DMS53 treated with DMSO at 0.1 percent for 48 hours (cell line): ENCODE measurements at regions not wholly inside any gene's neighbourhood (a gene's known extent, or its start where the extent isn't known, plus 50 kb on each side); places are given as distances from the start of the nearest gene placed in this dataset.
"Not testable (repeated sequence)": the region's sequence is repeated elsewhere in the genome, so short reads cannot be mapped to it uniquely, and the experiment has no call there.

Source experiments
- DNase-seq: peaks from one replicate; lab custom pipeline; 2025; ENCODE audit not compliant: unreplicated experiment; lab: John Stamatoyannopoulos, UW

- DNase-seq, result no peak
Measured at GRCh38 chr6:155807243-155807642, 351.6 kb upstream of the NOX3 start.

GRCh38 chr6:155801046-155801445, 345.4 kb upstream of the NOX3 start:
- DNase-seq, result no peak

- DNase-seq, result not testable (repeated sequence)
Measured at GRCh38 chr6:155798876-155799275, 343.2 kb upstream of the NOX3 start.

GRCh38 chr6:155795173-155795796, 339.6 kb upstream of the NOX3 start:
- DNase-seq, result no peak

GRCh38 chr6:155791891-155792290, 336.3 kb upstream of the NOX3 start:
- no peak for DNase-seq

GRCh38 chr6:155791186-155791585, 335.5 kb upstream of the NOX3 start:
- no peak for DNase-seq

GRCh38 chr6:155787168-155787567, 331.5 kb upstream of the NOX3 start:
- no peak for DNase-seq

- DNase-seq, result no peak
Measured at GRCh38 chr6:155786528-155786927, 330.9 kb upstream of the NOX3 start.

GRCh38 chr6:155782739-155783459, 327.3 kb upstream of the NOX3 start:
- no peak for DNase-seq

- DNase-seq, result no peak
Measured at GRCh38 chr6:155782320-155782731, 326.7 kb upstream of the NOX3 start.

GRCh38 chr6:155779456-155779855, 323.8 kb upstream of the NOX3 start:
- no peak for DNase-seq

GRCh38 chr6:155778336-155778735, 322.7 kb upstream of the NOX3 start:
- DNase-seq, result no peak

- no peak for DNase-seq
Measured at GRCh38 chr6:155771822-155772221, 316.2 kb upstream of the NOX3 start.

- DNase-seq, result no peak
Measured at GRCh38 chr6:155770856-155771255, 315.2 kb upstream of the NOX3 start.

GRCh38 chr6:155770313-155770712, 314.7 kb upstream of the NOX3 start:
- no peak for DNase-seq

- no peak for DNase-seq
Measured at GRCh38 chr6:155765275-155766194, 309.9 kb upstream of the NOX3 start.

- DNase-seq, result no peak
Measured at GRCh38 chr6:155762649-155763048, 307.0 kb upstream of the NOX3 start.

GRCh38 chr6:155755452-155755851, 299.8 kb upstream of the NOX3 start:
- DNase-seq, result no peak

- DNase-seq, result not testable (repeated sequence)
Measured at GRCh38 chr6:155748778-155749177, 293.1 kb upstream of the NOX3 start.

- DNase-seq, result no peak
Measured at GRCh38 chr6:155747491-155747890, 291.9 kb upstream of the NOX3 start.

GRCh38 chr6:155740781-155741399, 285.3 kb upstream of the NOX3 start:
- DNase-seq, result no peak
